CD1c-positive myeloid dendritic cell (primary cell): ENCODE measurements at regions not wholly inside any gene's neighbourhood (a gene's known extent, or its start where the extent isn't known, plus 50 kb on each side); places are given as distances from the start of the nearest gene placed in this dataset.
"Not testable (repeated sequence)": the region's sequence is repeated elsewhere in the genome, so short reads cannot be mapped to it uniquely, and the experiment has no call there.

Experiments used
- DNase-seq: peaks from one replicate; pipeline ENCODE4 v3.0.0-alpha.2; 2016; ENCODE audit errors: extremely low spot score

DNA sequence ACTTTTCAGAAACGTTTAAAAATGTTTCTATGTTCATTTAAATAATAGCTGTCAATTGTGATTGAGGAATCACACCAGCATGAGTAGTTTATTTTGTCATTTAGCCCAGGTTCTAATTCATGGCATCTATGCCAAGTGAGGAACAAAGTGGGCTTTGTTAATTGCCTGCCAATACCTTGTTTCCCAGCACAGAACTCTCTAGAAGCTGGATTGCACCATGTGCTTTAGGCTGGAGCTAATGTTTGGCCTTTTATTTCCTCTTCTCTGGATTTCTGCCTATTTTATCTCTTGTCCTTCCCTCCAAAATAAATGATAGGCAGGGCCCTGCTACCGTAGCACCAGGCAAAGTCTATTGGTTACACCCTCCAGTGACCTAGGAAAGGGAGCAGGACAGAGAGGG, 109.9 kb upstream of the ITGB1 start:
- DNase-seq, result no peak

GRCh38 chr10:33067481-33067880, 109.5 kb upstream of the ITGB1 start:
- DNase-seq, result no peak

- DNase-seq, result no peak
Measured at GRCh38 chr10:33066558-33067236, 108.7 kb upstream of the ITGB1 start.

DNA sequence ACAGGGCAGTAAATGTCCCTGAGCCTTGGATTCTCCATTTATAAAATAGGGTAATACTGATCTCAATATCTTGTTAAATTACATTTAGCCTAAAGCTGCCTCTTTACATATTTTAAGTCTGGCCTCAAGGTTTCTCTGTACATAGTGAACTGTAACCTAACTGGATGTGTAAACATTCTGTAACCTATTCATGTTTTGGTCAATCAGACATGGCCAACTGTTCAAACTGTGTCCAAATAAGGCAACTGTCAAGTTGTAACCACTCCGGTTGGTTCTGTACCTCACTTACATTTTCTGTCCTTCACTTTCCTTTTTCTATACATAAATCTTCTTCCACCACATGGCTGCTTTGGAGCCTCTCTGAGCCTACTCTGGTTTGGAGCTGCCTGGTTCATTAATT, 107.1 kb upstream of the ITGB1 start:
- no peak for DNase-seq

DNA sequence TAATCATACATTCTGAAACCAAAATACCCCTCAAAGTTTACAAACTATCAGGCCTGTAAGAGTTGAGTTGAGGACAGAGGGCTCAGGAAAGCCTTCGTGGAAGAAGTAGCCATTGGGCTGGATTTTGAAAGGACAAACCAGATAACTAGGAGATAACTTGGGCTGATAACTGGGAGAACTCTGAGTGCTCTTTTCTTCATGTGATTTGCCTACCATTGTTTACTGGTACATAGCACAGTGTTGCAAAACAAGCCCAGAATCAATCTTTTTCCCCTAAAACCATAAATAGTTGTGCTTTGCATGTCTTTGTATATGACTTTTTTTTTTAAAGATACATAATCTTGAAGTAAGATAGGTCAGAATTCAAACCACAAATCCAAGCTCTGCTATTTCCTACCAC, 106.7 kb upstream of the ITGB1 start:
- DNase-seq, result no peak

- no peak for DNase-seq
Measured at GRCh38 chr10:33057620-33058019, 99.6 kb upstream of the ITGB1 start.

GRCh38 chr10:33056828-33057596, 99.0 kb upstream of the ITGB1 start:
- no peak for DNase-seq

- DNase-seq, result no peak
Measured at GRCh38 chr10:33055625-33056024, 97.6 kb upstream of the ITGB1 start.

- DNase-seq, result no peak
Measured at GRCh38 chr10:33052915-33053810, 95.1 kb upstream of the ITGB1 start.

GRCh38 chr10:33052263-33052875, 94.3 kb upstream of the ITGB1 start:
- no peak for DNase-seq

DNA sequence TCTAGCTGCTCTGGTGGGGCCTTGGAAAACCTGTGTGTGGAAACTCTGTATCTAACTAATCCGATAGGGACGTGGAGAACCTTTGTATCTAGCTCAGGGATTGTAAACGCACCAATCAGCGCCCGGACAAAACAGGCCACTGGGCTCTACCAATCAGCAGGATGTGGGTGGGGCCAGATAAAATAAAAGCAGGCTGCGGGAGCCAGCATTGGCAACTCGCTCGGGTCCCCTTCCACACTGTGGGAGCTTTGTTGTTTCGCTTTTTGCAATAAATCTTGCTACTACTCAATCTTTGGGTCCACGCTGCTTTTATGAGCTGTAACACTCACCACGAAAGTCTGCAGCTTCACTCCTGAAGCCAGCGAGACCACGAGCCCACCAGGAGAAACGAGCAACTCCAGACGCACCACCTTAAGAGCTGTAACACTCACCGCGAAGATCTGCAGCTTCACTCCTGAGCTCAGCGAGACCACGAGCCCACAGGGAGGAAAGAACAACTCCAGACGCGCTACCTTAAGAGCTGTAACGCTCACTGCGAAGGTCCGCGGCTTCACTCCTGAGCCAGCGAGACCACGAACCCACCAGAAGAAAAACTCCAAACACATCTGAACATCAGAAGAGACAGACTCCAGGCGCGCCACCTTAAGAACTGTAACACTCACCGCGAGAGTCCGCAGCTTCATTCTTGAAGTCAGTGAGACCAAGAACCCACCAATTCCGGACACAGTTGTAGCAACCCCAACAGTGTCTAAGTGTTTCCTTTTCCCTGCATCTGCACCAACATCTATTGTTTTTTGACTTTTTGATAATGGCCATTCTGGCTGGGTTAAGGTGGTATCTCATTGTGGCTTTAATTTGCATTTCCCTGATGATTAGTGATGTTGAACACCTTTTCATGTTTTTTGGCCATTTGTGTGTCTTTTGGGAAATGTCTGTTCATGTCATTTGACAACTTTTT, 92.2 kb upstream of the ITGB1 start:
- not testable (repeated sequence) for DNase-seq

DNA sequence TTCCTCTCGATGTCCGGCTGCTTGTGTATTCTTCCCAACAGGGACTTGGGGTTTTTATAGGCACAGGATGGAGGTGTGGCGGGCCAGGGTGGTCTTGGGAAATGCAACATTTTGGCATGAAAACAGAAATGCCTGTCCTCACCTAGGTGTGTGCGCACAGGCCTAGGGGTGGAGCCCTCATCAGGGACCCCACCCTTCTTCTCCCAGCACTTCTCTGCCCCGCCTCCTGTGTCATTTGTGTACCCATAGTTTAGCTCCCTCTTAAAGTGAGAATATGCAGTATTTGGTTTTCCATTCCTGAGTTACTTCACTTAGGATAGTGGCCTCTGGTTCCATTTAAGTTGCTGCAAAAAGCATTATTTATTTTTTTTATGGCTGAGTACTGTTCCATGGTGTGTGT, 90.2 kb upstream of the ITGB1 start:
- no peak for DNase-seq

DNA sequence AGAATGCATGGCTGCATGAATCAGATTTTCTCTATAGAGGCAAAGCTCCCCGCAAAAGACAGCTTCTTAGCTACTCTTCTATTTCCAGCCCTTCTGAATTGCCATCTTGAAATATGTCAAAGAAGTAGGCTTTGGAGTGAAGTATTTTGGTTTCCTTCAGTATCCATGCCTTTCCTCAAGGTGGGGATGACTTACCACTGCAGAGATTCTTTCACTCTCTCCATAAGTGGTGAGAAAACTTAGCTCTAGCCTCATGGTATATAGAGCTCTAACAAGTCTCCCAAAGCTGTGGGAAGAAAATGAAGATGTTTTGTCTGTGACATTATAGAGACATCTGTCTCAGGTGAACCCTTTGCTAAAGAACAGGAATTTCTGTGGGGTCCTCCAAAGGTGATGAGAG, 89.6 kb upstream of the ITGB1 start:
- no peak for DNase-seq

GRCh38 chr10:33046792-33047191, 88.8 kb upstream of the ITGB1 start:
- no peak for DNase-seq

- no peak for DNase-seq
Measured at GRCh38 chr10:33045421-33045820, 87.4 kb upstream of the ITGB1 start.

DNA sequence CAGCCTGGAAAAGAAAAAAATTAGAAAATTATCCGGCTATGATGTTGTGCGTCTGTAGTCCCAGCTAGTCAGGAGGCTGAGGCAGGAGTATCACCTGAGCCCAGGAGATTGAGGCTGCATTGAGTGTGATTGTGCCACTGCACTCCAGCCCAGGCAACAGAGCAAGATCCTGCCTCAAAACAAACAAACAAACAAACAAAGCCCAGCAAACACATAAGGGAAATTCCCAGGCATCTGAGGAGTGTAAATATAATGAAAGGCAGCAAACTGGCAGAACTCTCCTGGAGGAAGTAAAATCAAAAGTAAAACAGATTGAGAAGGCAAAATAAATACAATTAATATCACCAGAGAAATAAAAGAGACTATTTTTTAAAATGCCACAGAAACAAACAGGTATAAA, 84.5 kb upstream of the ITGB1 start:
- no peak for DNase-seq

DNA sequence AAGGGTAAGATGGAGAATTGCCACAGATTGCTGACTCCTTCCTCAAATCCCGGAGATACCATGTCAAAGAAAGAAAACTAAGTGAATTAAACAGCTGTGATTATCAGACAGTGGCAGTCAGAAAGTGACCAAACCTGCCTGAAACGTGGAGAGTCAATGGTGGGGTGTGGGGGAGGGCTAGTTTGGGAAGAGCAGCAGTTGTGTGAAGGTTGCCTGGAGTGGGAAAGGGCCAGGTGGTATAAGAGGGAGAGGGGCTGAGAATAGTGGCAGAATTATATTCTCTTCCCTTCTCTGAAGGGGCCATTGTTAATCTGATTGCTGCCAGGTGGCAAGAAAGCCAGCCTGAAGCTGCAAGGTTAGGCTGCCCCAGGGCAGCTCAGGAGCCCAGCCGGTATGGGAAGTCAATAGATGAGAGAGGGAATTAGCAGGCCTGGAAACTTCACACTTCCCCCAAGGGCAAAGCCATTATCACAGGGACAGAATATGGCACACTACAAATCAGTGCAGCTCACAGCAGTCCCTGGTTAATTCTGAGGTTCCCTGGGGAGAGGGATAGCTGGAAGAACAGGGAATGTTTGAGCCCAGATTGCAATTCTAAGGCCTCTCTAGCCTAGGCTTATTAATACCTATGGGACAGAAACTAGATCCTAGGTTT, 83.9 kb upstream of the ITGB1 start:
- no peak for DNase-seq

DNA sequence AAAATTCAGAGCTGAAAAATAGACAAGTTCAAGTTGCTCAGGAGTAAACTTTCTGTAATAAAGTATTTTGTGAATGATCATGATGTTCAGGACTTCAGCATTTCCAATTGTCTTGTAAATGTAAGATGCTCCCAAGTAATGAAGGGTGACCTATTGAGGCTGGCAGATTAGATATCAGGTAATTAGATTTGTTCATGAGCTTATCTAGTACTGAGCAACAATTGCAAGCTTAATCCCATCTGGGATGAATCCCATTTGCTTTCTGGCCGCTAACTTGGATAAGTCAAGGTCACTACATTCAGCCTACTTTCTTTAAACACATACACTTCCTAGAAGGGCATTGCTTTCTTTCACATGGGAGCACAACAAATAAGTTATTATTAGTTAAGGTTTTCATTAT, 82.4 kb upstream of the ITGB1 start:
- no peak for DNase-seq

- no peak for DNase-seq
Measured at GRCh38 chr10:33039181-33039580, 81.2 kb upstream of the ITGB1 start.

GRCh38 chr10:33038672-33039071, 80.6 kb upstream of the ITGB1 start:
- no peak for DNase-seq
